ENCODE measurements at regions not wholly inside any gene's neighbourhood (a gene's known extent, or its start where the extent isn't known, plus 50 kb on each side); places are given as distances from the start of the nearest gene placed in this dataset.

DNA sequence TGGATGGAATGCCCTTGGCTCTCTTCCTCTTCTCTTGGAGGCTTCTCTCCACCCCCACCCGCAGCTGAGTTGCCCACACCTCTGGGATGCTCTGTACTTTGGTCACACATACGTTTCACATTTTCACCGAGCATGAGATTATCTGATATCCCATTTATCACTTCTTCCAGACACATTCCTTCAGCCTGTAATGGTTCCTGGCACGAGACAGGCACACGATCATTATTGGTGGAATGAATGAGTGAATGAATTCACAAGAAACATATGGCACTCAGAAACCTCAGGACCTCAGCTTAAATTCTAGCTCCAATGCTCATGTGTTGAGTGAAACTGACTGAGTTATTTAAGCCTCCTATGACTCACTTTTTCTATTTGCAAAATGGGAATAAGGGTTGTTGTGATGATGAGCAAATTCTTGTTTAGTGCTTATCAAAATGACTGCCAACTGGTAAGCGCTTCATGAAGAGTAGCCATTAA lies 242.7 kb upstream of the JUN start:
- Histone ChIP-seq H3K4me3 (ENCODE audit: low read depth in 2 of 2, low read length in 2 of 2) (no peak overlapping the region), H3K36me3 (ENCODE audit: control insufficient read depth, insufficient read depth, low read length) (no peaks in the 10 kb centered on the region), H3K4me1 (ENCODE audit: control insufficient read depth, insufficient read depth, low read length) (no peaks in the 10 kb centered on the region), H3K27ac (ENCODE audit: low read length) (no peak overlapping the region), H3K27me3 (ENCODE audit: control insufficient read depth, insufficient read depth, low read length) (no peaks in the 10 kb centered on the region), H3K9me3 (ENCODE audit: control insufficient read depth, insufficient read depth, low read depth, low read length) (no peaks in the 10 kb centered on the region)
- CTCF ChIA-PET = no interaction called here
- POLR2A ChIA-PET = no interaction called here
- no TSS peak for BruUV-seq (replicated peaks)
- intact Hi-C loops (cut with micrococcal nuclease; ENCODE audit: unreplicated experiment) = no loop called here
- TF ChIP-seq POLR2AphosphoS5 (IDR thresholded peaks at IDR 0.05; ENCODE audit: low read depth, low read length) (no peak), SIN3A (IDR thresholded peaks at IDR 0.05; ENCODE audit: borderline replicate concordance, insufficient read depth, low read depth, low read length) (no peak), TCF7L2 (IDR thresholded peaks at IDR 0.05; ENCODE audit: low read depth, low read length) (no peak)
- TF ChIP-seq, protein P1, sequence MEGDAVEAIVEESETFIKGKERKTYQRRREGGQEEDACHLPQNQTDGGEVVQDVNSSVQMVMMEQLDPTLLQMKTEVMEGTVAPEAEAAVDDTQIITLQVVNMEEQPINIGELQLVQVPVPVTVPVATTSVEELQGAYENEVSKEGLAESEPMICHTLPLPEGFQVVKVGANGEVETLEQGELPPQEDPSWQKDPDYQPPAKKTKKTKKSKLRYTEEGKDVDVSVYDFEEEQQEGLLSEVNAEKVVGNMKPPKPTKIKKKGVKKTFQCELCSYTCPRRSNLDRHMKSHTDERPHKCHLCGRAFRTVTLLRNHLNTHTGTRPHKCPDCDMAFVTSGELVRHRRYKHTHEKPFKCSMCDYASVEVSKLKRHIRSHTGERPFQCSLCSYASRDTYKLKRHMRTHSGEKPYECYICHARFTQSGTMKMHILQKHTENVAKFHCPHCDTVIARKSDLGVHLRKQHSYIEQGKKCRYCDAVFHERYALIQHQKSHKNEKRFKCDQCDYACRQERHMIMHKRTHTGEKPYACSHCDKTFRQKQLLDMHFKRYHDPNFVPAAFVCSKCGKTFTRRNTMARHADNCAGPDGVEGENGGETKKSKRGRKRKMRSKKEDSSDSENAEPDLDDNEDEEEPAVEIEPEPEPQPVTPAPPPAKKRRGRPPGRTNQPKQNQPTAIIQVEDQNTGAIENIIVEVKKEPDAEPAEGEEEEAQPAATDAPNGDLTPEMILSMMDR (IDR thresholded peaks at IDR 0.05) = no peak
- TF ChIP-seq, protein P2, sequence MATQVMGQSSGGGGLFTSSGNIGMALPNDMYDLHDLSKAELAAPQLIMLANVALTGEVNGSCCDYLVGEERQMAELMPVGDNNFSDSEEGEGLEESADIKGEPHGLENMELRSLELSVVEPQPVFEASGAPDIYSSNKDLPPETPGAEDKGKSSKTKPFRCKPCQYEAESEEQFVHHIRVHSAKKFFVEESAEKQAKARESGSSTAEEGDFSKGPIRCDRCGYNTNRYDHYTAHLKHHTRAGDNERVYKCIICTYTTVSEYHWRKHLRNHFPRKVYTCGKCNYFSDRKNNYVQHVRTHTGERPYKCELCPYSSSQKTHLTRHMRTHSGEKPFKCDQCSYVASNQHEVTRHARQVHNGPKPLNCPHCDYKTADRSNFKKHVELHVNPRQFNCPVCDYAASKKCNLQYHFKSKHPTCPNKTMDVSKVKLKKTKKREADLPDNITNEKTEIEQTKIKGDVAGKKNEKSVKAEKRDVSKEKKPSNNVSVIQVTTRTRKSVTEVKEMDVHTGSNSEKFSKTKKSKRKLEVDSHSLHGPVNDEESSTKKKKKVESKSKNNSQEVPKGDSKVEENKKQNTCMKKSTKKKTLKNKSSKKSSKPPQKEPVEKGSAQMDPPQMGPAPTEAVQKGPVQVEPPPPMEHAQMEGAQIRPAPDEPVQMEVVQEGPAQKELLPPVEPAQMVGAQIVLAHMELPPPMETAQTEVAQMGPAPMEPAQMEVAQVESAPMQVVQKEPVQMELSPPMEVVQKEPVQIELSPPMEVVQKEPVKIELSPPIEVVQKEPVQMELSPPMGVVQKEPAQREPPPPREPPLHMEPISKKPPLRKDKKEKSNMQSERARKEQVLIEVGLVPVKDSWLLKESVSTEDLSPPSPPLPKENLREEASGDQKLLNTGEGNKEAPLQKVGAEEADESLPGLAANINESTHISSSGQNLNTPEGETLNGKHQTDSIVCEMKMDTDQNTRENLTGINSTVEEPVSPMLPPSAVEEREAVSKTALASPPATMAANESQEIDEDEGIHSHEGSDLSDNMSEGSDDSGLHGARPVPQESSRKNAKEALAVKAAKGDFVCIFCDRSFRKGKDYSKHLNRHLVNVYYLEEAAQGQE (IDR thresholded peaks at IDR 0.05; ENCODE audit: insufficient read depth in 1 of 2, low read depth in 2 of 2, low read length in 1 of 2) = no peak
- ATAC-seq (no peak), DNase-seq (ENCODE audit: low read depth, low spot score) (no peak)
- in situ Hi-C loops (cut with HindIII; ENCODE audit: low pct_unique_long_range_greater_than_20kb, low sequenced_read_pairs) = no loop called here

DNA sequence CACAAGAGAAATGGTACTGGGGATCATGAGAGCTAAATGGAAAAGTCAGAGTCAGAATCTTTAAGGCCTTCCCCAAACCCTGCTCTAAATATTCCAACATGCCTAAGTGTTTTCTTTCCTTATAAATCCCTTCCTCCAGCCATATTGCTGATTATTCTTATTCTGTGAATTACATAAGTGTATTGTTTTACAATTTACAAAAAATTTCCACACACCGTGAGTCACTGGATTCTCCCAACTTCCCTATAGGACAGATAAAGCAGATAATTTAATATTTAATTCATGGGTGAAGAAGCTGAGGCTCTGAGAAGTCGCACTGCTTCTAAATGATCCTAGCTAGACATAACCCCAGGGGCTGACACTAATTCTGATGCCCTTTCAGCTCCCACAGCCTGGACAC lies 243.3 kb upstream of the JUN start:
- intact Hi-C loops (cut with micrococcal nuclease; ENCODE audit: unreplicated experiment) = no loop called here

More for the DNA sequence above, 243.3 kb upstream of the JUN start:
- CTCF ChIA-PET = no interaction called here
- POLR2A ChIA-PET = no interaction called here
- Histone ChIP-seq H3K27ac (ENCODE audit: low read length) (no peak overlapping the region), H3K4me1 (ENCODE audit: control insufficient read depth, insufficient read depth, low read length) (no peaks in the 10 kb centered on the region), H3K4me3 (ENCODE audit: low read depth in 2 of 2, low read length in 2 of 2) (no peak overlapping the region), H3K9me3 (ENCODE audit: control insufficient read depth, insufficient read depth, low read depth, low read length) (no peaks in the 10 kb centered on the region), H3K36me3 (ENCODE audit: control insufficient read depth, insufficient read depth, low read length) (no peaks in the 10 kb centered on the region), H3K27me3 (ENCODE audit: control insufficient read depth, insufficient read depth, low read length) (no peaks in the 10 kb centered on the region)
- DNase-seq (ENCODE audit: low read depth, low spot score) = no peak
- no peak for ATAC-seq
- in situ Hi-C loops (cut with HindIII; ENCODE audit: low pct_unique_long_range_greater_than_20kb, low sequenced_read_pairs) = no loop called here
- TF ChIP-seq POLR2AphosphoS5 (IDR thresholded peaks at IDR 0.05; ENCODE audit: low read depth, low read length) (no peak), TCF7L2 (IDR thresholded peaks at IDR 0.05; ENCODE audit: low read depth, low read length) (no peak), SIN3A (IDR thresholded peaks at IDR 0.05; ENCODE audit: borderline replicate concordance, insufficient read depth, low read depth, low read length) (no peak)
- TF ChIP-seq, protein P2 (IDR thresholded peaks at IDR 0.05; ENCODE audit: insufficient read depth in 1 of 2, low read depth in 2 of 2, low read length in 1 of 2) = no peak
- TF ChIP-seq, protein P1 (IDR thresholded peaks at IDR 0.05) = no peak
- BruUV-seq (replicated peaks) = no TSS peak
